IPS-15b (cell line): ENCODE measurements at regions not wholly inside any gene's neighbourhood (a gene's known extent, or its start where the extent isn't known, plus 50 kb on each side); places are given as distances from the start of the nearest gene placed in this dataset.

ENCODE experiments used
- H3K27me3 ChIP-seq: one replicate; pipeline ENCODE4 v1.6.1; 2013; ENCODE audit warnings: low read length; ENCODE audit not compliant: control insufficient read depth, insufficient read depth
- H3K36me3 ChIP-seq: one replicate; pipeline ENCODE4 v1.6.1; 2013; ENCODE audit warnings: low read length; ENCODE audit not compliant: control insufficient read depth, insufficient read depth
- H3K4me1 ChIP-seq: one replicate; pipeline ENCODE4 v1.6.1; 2013; ENCODE audit warnings: mild to moderate bottlenecking, low read length; ENCODE audit not compliant: control insufficient read depth, insufficient read depth
- H3K4me3 ChIP-seq: one replicate; pipeline ENCODE4 v1.5.1; 2013; ENCODE audit warnings: low read depth, low read length
- H3K9ac ChIP-seq: one replicate; pipeline ENCODE4 v1.6.1; 2013; ENCODE audit warnings: low read depth, mild to moderate bottlenecking, low read length
- H3K9me3 ChIP-seq: one replicate; pipeline ENCODE4 v1.6.1; 2013; ENCODE audit warnings: mild to moderate bottlenecking, low read length; ENCODE audit not compliant: control insufficient read depth, insufficient read depth

DNA sequence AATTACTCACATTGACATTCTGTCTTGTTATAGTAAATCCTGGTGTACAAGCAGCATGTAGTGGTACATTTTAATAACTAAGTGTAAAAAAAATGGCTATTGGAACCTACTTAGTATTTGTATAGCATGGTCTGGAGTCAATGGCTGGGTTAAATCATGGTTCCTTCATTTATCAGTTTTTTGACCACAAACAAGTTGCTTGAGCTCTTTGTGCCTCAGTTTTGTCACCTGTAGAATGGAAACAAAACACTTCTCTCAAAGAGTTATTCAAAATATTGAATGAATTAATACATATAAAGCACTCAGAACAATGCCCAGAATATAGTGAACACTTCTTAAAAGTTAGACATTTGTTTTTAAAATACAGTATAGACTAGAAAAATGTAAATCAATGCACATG lies 93.2 kb upstream of the HS3ST5 start:
- Histone ChIP-seq H3K9me3 (no peaks in the 10 kb centered on the region), H3K9ac (no peak overlapping the region), H3K4me1 (peaks cover 10% of the 10 kb centered on the region), H3K36me3 (no peaks in the 10 kb centered on the region), H3K4me3 (no peak overlapping the region), H3K27me3 (no peaks in the 10 kb centered on the region)

DNA sequence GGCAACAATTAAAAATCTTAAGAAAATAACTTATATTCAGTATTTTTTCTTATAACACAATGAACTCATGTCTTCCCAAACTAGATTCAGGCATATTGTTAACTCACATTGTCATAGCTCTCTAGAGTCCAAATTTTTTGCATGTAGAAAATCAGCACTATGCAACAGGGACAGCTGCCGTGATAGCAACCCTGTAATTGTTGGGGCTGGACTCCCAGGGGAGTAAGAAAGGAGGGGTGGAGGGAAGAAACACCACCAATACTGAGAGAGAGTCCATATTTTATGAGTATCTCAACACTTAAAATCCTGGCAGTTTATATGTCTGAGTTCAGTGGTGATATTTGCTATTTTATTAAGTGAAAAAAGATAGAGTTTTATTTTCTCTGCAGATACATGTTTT lies 89.6 kb upstream of the HS3ST5 start:
- H3K27me3 ChIP-seq = no peaks in the 10 kb centered on the region
- H3K4me1 ChIP-seq = peaks cover 23% of the 10 kb centered on the region
- H3K9me3 ChIP-seq = no peaks in the 10 kb centered on the region
- H3K36me3 ChIP-seq = no peaks in the 10 kb centered on the region
- no peak overlapping the region for H3K9ac ChIP-seq
- H3K4me3 ChIP-seq = no peak overlapping the region

DNA sequence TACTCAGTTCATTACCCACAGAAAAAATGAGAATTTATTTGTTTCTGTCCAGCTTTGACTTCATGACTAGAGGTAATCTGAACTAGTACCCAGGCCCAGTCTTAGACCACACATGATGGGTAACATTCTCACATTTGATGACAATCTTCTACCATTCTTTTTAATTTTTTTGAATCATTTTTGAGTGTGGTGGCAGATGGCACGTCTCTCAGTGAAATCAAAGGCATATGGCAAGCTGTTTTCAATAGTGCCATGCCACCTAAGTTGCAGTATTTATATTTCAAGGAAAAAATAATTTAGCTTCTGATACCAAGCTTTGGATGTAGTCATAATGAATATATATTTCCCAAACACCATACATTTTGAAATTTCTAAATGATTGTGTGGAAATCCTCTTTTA lies 88.8 kb upstream of the HS3ST5 start:
- H3K4me3 ChIP-seq = no peak overlapping the region
- no peaks in the 10 kb centered on the region for H3K27me3 ChIP-seq
- peaks cover 20% of the 10 kb centered on the region for H3K4me1 ChIP-seq
- H3K9ac ChIP-seq = no peak overlapping the region
- no peaks in the 10 kb centered on the region for H3K9me3 ChIP-seq
- no peaks in the 10 kb centered on the region for H3K36me3 ChIP-seq

DNA sequence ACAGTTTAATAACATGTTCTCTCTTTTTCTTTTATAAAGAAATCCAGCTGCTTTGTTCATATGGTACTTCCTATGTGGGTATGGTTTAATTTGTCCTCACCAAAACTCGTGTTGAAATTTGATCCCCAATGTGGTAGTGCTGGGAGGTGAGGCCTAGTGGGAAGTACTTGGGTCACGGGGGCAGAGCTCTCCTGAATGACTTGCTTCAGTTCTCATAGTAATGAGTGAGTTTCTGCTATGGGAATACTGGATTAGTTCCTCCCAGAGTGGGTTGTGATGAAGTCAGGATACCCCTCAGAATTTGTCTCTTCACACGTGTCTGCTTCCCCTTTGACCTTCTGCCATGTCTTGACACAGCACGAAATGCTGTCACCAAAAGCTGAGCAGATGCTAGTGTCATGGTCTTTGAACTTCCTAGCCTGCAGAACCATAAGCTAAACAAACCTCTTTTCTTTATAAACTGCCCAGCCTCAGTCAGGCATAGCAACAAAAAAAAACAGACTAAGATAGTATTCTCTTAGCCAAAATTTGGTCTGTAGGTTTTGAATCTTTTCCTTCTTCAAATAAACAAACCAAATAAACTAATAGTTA lies 87.8 kb upstream of the HS3ST5 start:
- Histone ChIP-seq H3K4me3 (no peak overlapping the region), H3K4me1 (peaks cover 16% of the 10 kb centered on the region), H3K36me3 (peaks cover 3% of the 10 kb centered on the region), H3K9me3 (no peaks in the 10 kb centered on the region), H3K9ac (no peak overlapping the region), H3K27me3 (no peaks in the 10 kb centered on the region)

DNA sequence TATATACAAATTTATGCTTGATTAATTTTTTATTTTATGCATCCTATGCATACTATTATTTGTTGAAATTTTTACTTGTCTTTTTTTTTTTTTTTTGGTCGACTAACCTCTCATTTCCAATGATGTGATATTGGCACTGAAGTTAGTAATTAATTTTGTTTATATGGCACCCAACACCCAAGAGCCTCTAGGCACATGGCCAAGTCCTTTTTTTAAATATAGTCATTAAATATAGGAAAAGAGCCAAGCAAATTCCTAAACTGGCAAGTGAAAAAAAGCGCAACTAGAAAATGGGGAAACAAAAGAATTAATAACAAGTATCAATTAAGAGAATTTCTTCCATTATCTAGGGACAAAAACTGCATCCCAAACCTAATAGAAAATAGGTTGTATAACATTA lies 85.5 kb upstream of the HS3ST5 start:
- Histone ChIP-seq H3K36me3 (peaks cover 6% of the 10 kb centered on the region), H3K9me3 (no peaks in the 10 kb centered on the region), H3K9ac (no peak overlapping the region), H3K4me1 (peaks cover 14% of the 10 kb centered on the region), H3K27me3 (no peaks in the 10 kb centered on the region), H3K4me3 (no peak overlapping the region)

- H3K27me3 ChIP-seq = no peaks in the 10 kb centered on the region
- no peaks in the 10 kb centered on the region for H3K9me3 ChIP-seq
- peaks cover 6% of the 10 kb centered on the region for H3K36me3 ChIP-seq
- H3K4me1 ChIP-seq = peaks cover 26% of the 10 kb centered on the region
- no peak overlapping the region for H3K9ac ChIP-seq
- peak overlapping the region; percentile 43 for H3K4me3 ChIP-seq
Observed at GRCh38 chr6:114421199-114421598, 78.4 kb upstream of the HS3ST5 start.

- peak overlapping the region; percentile 5 for H3K9ac ChIP-seq
- no peak overlapping the region for H3K4me3 ChIP-seq
- H3K27me3 ChIP-seq = no peaks in the 10 kb centered on the region
- no peaks in the 10 kb centered on the region for H3K36me3 ChIP-seq
- peaks cover 26% of the 10 kb centered on the region for H3K4me1 ChIP-seq
- no peaks in the 10 kb centered on the region for H3K9me3 ChIP-seq
Observed at GRCh38 chr6:114419175-114419574, 76.4 kb upstream of the HS3ST5 start.

- no peak overlapping the region for H3K4me3 ChIP-seq
- H3K9me3 ChIP-seq = no peaks in the 10 kb centered on the region
- H3K9ac ChIP-seq = no peak overlapping the region
- H3K4me1 ChIP-seq = peaks cover 26% of the 10 kb centered on the region
- no peaks in the 10 kb centered on the region for H3K27me3 ChIP-seq
- H3K36me3 ChIP-seq = no peaks in the 10 kb centered on the region
Observed at GRCh38 chr6:114418304-114418972, 75.6 kb upstream of the HS3ST5 start.

GRCh38 chr6:114407426-114408035 lies 64.7 kb upstream of the HS3ST5 start:
- Histone ChIP-seq H3K36me3 (no peaks in the 10 kb centered on the region), H3K9me3 (no peaks in the 10 kb centered on the region), H3K27me3 (no peaks in the 10 kb centered on the region), H3K4me1 (peaks cover 10% of the 10 kb centered on the region), H3K4me3 (no peak overlapping the region), H3K9ac (no peak overlapping the region)

DNA sequence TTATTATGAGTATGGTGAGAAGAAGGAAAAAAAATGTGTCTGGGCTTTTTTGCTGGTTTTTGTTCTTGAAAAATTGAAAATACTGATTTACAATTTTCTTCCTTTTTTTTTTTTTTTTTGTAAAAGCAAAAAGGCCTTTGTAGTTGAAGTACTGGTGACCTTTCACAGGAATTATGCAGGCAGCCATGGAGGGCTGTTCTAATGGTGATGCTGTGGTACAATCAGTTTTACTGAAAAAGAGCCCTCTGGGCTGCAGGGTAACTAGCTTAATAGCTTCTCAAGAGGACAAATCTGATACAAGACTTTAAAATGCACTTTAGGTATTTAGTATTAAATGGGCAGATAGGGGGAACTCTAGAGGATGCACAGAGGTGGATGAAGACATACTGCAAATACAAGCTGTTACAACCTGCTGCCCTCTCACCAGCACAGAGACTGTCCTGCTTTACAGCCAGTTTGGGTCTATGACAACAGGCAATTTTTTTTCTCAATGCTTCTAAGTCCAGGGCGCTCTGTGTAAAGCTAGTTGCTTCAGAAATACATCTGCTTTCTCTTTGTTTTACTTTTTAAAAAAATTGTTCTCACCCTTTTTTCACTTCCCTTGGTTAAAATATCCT lies 61.6 kb upstream of the HS3ST5 start:
- Histone ChIP-seq H3K36me3 (no peaks in the 10 kb centered on the region), H3K9ac (no peak overlapping the region), H3K4me3 (no peak overlapping the region), H3K4me1 (peaks cover 10% of the 10 kb centered on the region), H3K9me3 (no peaks in the 10 kb centered on the region), H3K27me3 (no peaks in the 10 kb centered on the region)

GRCh38 chr6:114403858-114404257 lies 61.0 kb upstream of the HS3ST5 start:
- no peaks in the 10 kb centered on the region for H3K36me3 ChIP-seq
- no peak overlapping the region for H3K9ac ChIP-seq
- no peaks in the 10 kb centered on the region for H3K27me3 ChIP-seq
- no peak overlapping the region for H3K4me3 ChIP-seq
- peaks cover 10% of the 10 kb centered on the region for H3K4me1 ChIP-seq
- H3K9me3 ChIP-seq = no peaks in the 10 kb centered on the region

GRCh38 chr6:114398481-114398880 lies 55.7 kb upstream of the HS3ST5 start:
- Histone ChIP-seq H3K4me3 (no peak overlapping the region), H3K9me3 (no peaks in the 10 kb centered on the region), H3K36me3 (no peaks in the 10 kb centered on the region), H3K9ac (no peak overlapping the region), H3K4me1 (no peaks in the 10 kb centered on the region), H3K27me3 (no peaks in the 10 kb centered on the region)
